H7 (cell line): ENCODE measurements at regions not wholly inside any gene's neighbourhood (a gene's known extent, or its start where the extent isn't known, plus 50 kb on each side); places are given as distances from the start of the nearest gene placed in this dataset.
"Not testable (repeated sequence)": the region's sequence is repeated elsewhere in the genome, so short reads cannot be mapped to it uniquely, and the experiment has no call there.

Experiments used
- DNase-seq: peaks from one replicate; pipeline ENCODE4 v3.0.0; 2012
- H3K27me3 ChIP-seq: 2 replicates; pipeline ENCODE4 v1.6.0; 2011; ENCODE audit warnings: mild to moderate bottlenecking, low read length; ENCODE audit not compliant: control insufficient read depth, insufficient read depth
- H3K36me3 ChIP-seq: replicated peaks from 2 replicates; pipeline ENCODE4 v1.5.1; 2011; ENCODE audit warnings: low read length; ENCODE audit not compliant: control insufficient read depth, insufficient read depth
- H3K4me3 ChIP-seq: 2 replicates; pipeline ENCODE4 v1.5.1; 2011; ENCODE audit warnings: low read depth, mild to moderate bottlenecking, control low read depth, low read length, moderate library complexity; ENCODE audit not compliant: insufficient read depth

- DNase-seq: no peak
- H3K4me3 ChIP-seq: no peak overlapping the region
- H3K27me3 ChIP-seq: no peaks in the 10 kb centered on the region
- H3K36me3 ChIP-seq: no peaks in the 10 kb centered on the region; the same call in 1 of the 2 replicates
Observed at GRCh38 chrX:2640436-2641150, 50.5 kb upstream of the CD99 start.

- Histone ChIP-seq H3K27me3 (no peaks in the 10 kb centered on the region), H3K36me3 (no peaks in the 10 kb centered on the region; the same call in 1 of the 2 replicates), H3K4me3 (no peak overlapping the region)
- DNase-seq: no peak
Observed at GRCh38 chrX:2638279-2638678, 52.8 kb upstream of the CD99 start.

GRCh38 chrX:2635342-2635741, 55.8 kb upstream of the CD99 start:
- no peak for DNase-seq
- H3K27me3 ChIP-seq: no peaks in the 10 kb centered on the region
- no peaks in the 10 kb centered on the region; the same call in 1 of the 2 replicates for H3K36me3 ChIP-seq
- H3K4me3 ChIP-seq: no peak overlapping the region

GRCh38 chrX:2632533-2633504, 58.3 kb upstream of the CD99 start:
- Histone ChIP-seq H3K4me3 (no peak overlapping the region), H3K36me3 (peaks cover 6% of the 10 kb centered on the region), H3K27me3 (no peaks in the 10 kb centered on the region)
- DNase-seq: no peak

GRCh38 chrX:2631743-2632532, 59.2 kb upstream of the CD99 start:
- peaks cover 8% of the 10 kb centered on the region for H3K36me3 ChIP-seq
- DNase-seq: no peak
- H3K4me3 ChIP-seq: no peak overlapping the region
- no peaks in the 10 kb centered on the region for H3K27me3 ChIP-seq

- H3K36me3 ChIP-seq: peaks cover 11% of the 10 kb centered on the region
- not testable (repeated sequence) for H3K4me3 ChIP-seq, DNase-seq, H3K27me3 ChIP-seq
Observed at GRCh38 chrX:2630935-2631742, 60.0 kb upstream of the CD99 start.

GRCh38 chrX:2630008-2630934, 60.8 kb upstream of the CD99 start:
- H3K27me3 ChIP-seq, H3K4me3 ChIP-seq, DNase-seq: not testable (repeated sequence)
- peaks cover 12% of the 10 kb centered on the region for H3K36me3 ChIP-seq

- Histone ChIP-seq H3K36me3 (peaks cover 12% of the 10 kb centered on the region), H3K4me3 (no peak overlapping the region), H3K27me3 (no peaks in the 10 kb centered on the region)
- DNase-seq: no peak
Observed at GRCh38 chrX:2629316-2630007, 61.6 kb upstream of the CD99 start.

GRCh38 chrX:2628751-2629315, 62.3 kb upstream of the CD99 start:
- Histone ChIP-seq H3K36me3 (peaks cover 12% of the 10 kb centered on the region), H3K27me3 (no peaks in the 10 kb centered on the region), H3K4me3 (no peak overlapping the region)
- DNase-seq: no peak

- peak; percentile 58 for DNase-seq
- no peak overlapping the region for H3K4me3 ChIP-seq
- H3K36me3 ChIP-seq: peaks cover 12% of the 10 kb centered on the region
- H3K27me3 ChIP-seq: no peaks in the 10 kb centered on the region
Observed at GRCh38 chrX:2627272-2627867, 63.7 kb upstream of the CD99 start.

GRCh38 chrX:2626750-2627149, 64.3 kb upstream of the CD99 start:
- H3K36me3 ChIP-seq: peaks cover 12% of the 10 kb centered on the region

GRCh38 chrX:2620576-2620975, 70.5 kb upstream of the CD99 start:
- H3K4me3 ChIP-seq: no peak overlapping the region
- DNase-seq: no peak
- peaks cover 7% of the 10 kb centered on the region for H3K36me3 ChIP-seq
- H3K27me3 ChIP-seq: no peaks in the 10 kb centered on the region

More at GRCh38 chrX:2626750-2627149, 64.3 kb upstream of the CD99 start:
- no peaks in the 10 kb centered on the region for H3K27me3 ChIP-seq
- no peak for DNase-seq
- H3K4me3 ChIP-seq: no peak overlapping the region
